IPS-15b (cell line): ENCODE measurements at regions not wholly inside any gene's neighbourhood (a gene's known extent, or its start where the extent isn't known, plus 50 kb on each side); places are given as distances from the start of the nearest gene placed in this dataset.

Source experiments
- H3K27me3 ChIP-seq: one replicate; pipeline ENCODE4 v1.6.1; 2013; ENCODE audit warnings: low read length; ENCODE audit not compliant: control insufficient read depth, insufficient read depth
- H3K36me3 ChIP-seq: one replicate; pipeline ENCODE4 v1.6.1; 2013; ENCODE audit warnings: low read length; ENCODE audit not compliant: control insufficient read depth, insufficient read depth
- H3K4me1 ChIP-seq: one replicate; pipeline ENCODE4 v1.6.1; 2013; ENCODE audit warnings: mild to moderate bottlenecking, low read length; ENCODE audit not compliant: control insufficient read depth, insufficient read depth
- H3K4me3 ChIP-seq: one replicate; pipeline ENCODE4 v1.5.1; 2013; ENCODE audit warnings: low read depth, low read length
- H3K9ac ChIP-seq: one replicate; pipeline ENCODE4 v1.6.1; 2013; ENCODE audit warnings: low read depth, mild to moderate bottlenecking, low read length
- H3K9me3 ChIP-seq: one replicate; pipeline ENCODE4 v1.6.1; 2013; ENCODE audit warnings: mild to moderate bottlenecking, low read length; ENCODE audit not compliant: control insufficient read depth, insufficient read depth

- H3K4me1 ChIP-seq: peaks cover 6% of the 10 kb centered on the region
- H3K9me3 ChIP-seq: no peaks in the 10 kb centered on the region
Measured at GRCh38 chr9:129386812-129387177, 208.7 kb upstream of the IER5L start.

GRCh38 chr9:129385211-129385934, 207.3 kb upstream of the IER5L start:
- no peaks in the 10 kb centered on the region for H3K36me3 ChIP-seq
- no peak overlapping the region for H3K9ac ChIP-seq
- peaks cover 14% of the 10 kb centered on the region for H3K27me3 ChIP-seq
- H3K4me1 ChIP-seq: peaks cover 6% of the 10 kb centered on the region
- no peaks in the 10 kb centered on the region for H3K9me3 ChIP-seq
- H3K4me3 ChIP-seq: no peak overlapping the region

More at GRCh38 chr9:129386812-129387177, 208.7 kb upstream of the IER5L start:
- H3K4me3 ChIP-seq: no peak overlapping the region
- no peaks in the 10 kb centered on the region for H3K36me3 ChIP-seq
- H3K9ac ChIP-seq: no peak overlapping the region
- H3K27me3 ChIP-seq: peaks cover 16% of the 10 kb centered on the region

GRCh38 chr9:129384491-129385210, 206.6 kb upstream of the IER5L start:
- peaks cover 6% of the 10 kb centered on the region for H3K4me1 ChIP-seq
- no peak overlapping the region for H3K9ac ChIP-seq
- peaks cover 14% of the 10 kb centered on the region for H3K27me3 ChIP-seq
- no peaks in the 10 kb centered on the region for H3K36me3 ChIP-seq
- no peak overlapping the region for H3K4me3 ChIP-seq
- H3K9me3 ChIP-seq: no peaks in the 10 kb centered on the region

- Histone ChIP-seq H3K4me1 (peaks cover 6% of the 10 kb centered on the region), H3K9me3 (no peaks in the 10 kb centered on the region), H3K36me3 (no peaks in the 10 kb centered on the region), H3K9ac (no peak overlapping the region), H3K27me3 (peaks cover 14% of the 10 kb centered on the region), H3K4me3 (peak overlapping the region; percentile 49)
Measured at GRCh38 chr9:129383561-129384490, 205.8 kb upstream of the IER5L start.

GRCh38 chr9:129383019-129383560, 205.0 kb upstream of the IER5L start:
- no peak overlapping the region for H3K9ac ChIP-seq
- H3K9me3 ChIP-seq: no peaks in the 10 kb centered on the region
- peaks cover 14% of the 10 kb centered on the region for H3K27me3 ChIP-seq
- H3K4me3 ChIP-seq: peak overlapping the region; percentile 49
- no peaks in the 10 kb centered on the region for H3K36me3 ChIP-seq
- peaks cover 6% of the 10 kb centered on the region for H3K4me1 ChIP-seq

GRCh38 chr9:129382281-129383018, 204.4 kb upstream of the IER5L start:
- no peak overlapping the region for H3K9ac ChIP-seq
- H3K4me1 ChIP-seq: peaks cover 6% of the 10 kb centered on the region
- H3K27me3 ChIP-seq: peaks cover 14% of the 10 kb centered on the region
- peak overlapping the region; percentile 49 for H3K4me3 ChIP-seq
- no peaks in the 10 kb centered on the region for H3K36me3 ChIP-seq
- no peaks in the 10 kb centered on the region for H3K9me3 ChIP-seq

- no peaks in the 10 kb centered on the region for H3K9me3 ChIP-seq
- H3K27me3 ChIP-seq: peaks cover 14% of the 10 kb centered on the region
- H3K9ac ChIP-seq: no peak overlapping the region
- no peaks in the 10 kb centered on the region for H3K36me3 ChIP-seq
- H3K4me1 ChIP-seq: peaks cover 6% of the 10 kb centered on the region
- no peak overlapping the region for H3K4me3 ChIP-seq
Measured at GRCh38 chr9:129381481-129381957, 203.5 kb upstream of the IER5L start.

GRCh38 chr9:129380961-129381401, 202.9 kb upstream of the IER5L start:
- Histone ChIP-seq H3K4me3 (no peak overlapping the region), H3K9ac (no peak overlapping the region), H3K36me3 (no peaks in the 10 kb centered on the region), H3K9me3 (no peaks in the 10 kb centered on the region), H3K4me1 (peaks cover 6% of the 10 kb centered on the region), H3K27me3 (peaks cover 14% of the 10 kb centered on the region)

- no peak overlapping the region for H3K4me3 ChIP-seq
Measured at GRCh38 chr9:129379886-129380285, 201.8 kb upstream of the IER5L start.

GRCh38 chr9:129379181-129379836, 201.2 kb upstream of the IER5L start:
- Histone ChIP-seq H3K36me3 (no peaks in the 10 kb centered on the region), H3K9me3 (no peaks in the 10 kb centered on the region), H3K4me1 (peaks cover 6% of the 10 kb centered on the region), H3K27me3 (peaks cover 8% of the 10 kb centered on the region), H3K9ac (no peak overlapping the region), H3K4me3 (no peak overlapping the region)

More at GRCh38 chr9:129379886-129380285, 201.8 kb upstream of the IER5L start:
- Histone ChIP-seq H3K27me3 (peaks cover 13% of the 10 kb centered on the region), H3K4me1 (peaks cover 6% of the 10 kb centered on the region), H3K36me3 (no peaks in the 10 kb centered on the region), H3K9ac (no peak overlapping the region), H3K9me3 (no peaks in the 10 kb centered on the region)
